ENCODE measurements at regions not wholly inside any gene's neighbourhood (a gene's known extent, or its start where the extent isn't known, plus 50 kb on each side); places are given as distances from the start of the nearest gene placed in this dataset.

DNA sequence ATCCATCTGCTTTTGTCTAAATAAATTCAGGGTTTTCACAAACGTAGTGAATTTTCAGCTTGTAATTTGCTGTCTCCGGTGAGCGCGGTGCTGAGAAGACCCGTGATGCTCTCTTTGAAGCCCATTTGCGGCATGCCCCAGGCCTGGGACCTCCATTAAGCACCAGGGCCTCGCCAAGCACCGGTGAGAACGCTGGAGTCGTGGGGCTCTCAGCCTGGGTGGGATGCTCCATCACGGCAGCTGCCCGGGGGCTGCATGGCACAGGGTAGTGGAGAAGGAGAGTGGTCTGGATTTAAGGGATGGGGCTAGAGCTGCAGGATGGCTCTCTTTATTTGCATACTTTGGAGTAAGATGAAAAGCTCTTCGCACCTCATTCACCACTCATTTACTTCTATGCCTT, 248.7 kb downstream of the ABCC12 start:
- TF ChIP-seq, protein P1, sequence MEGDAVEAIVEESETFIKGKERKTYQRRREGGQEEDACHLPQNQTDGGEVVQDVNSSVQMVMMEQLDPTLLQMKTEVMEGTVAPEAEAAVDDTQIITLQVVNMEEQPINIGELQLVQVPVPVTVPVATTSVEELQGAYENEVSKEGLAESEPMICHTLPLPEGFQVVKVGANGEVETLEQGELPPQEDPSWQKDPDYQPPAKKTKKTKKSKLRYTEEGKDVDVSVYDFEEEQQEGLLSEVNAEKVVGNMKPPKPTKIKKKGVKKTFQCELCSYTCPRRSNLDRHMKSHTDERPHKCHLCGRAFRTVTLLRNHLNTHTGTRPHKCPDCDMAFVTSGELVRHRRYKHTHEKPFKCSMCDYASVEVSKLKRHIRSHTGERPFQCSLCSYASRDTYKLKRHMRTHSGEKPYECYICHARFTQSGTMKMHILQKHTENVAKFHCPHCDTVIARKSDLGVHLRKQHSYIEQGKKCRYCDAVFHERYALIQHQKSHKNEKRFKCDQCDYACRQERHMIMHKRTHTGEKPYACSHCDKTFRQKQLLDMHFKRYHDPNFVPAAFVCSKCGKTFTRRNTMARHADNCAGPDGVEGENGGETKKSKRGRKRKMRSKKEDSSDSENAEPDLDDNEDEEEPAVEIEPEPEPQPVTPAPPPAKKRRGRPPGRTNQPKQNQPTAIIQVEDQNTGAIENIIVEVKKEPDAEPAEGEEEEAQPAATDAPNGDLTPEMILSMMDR (IDR thresholded peaks at IDR 0.05) = no peak
- TF ChIP-seq POLR2A (IDR thresholded peaks at IDR 0.05) = no peak
